ENCODE measurements at regions not wholly inside any gene's neighbourhood (a gene's known extent, or its start where the extent isn't known, plus 50 kb on each side); places are given as distances from the start of the nearest gene placed in this dataset.

DNA sequence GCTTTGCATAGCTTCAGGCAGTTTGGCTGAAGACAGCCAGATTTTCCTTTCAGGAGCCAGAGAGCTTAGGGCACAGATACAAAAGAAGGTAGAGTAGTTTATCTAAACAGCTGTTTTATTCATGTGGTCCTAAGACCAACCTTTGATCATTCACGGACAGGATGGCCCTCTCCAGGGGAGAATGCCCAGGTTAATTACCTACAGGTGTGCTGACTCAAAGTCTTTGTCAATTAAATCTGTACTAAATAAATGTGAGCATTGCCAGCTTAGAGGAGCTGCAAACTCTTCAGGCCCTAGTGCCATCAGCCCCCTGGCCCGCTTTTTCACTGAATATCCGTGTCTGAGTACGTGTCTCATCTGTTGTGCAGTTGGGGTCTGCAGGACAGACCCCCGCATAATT, 554.7 kb downstream of the NUP35 start:
- Histone ChIP-seq H2AFZ (ENCODE audit: low read depth, low read length) (no peak overlapping the region), H3K9ac (ENCODE audit: low read length) (no peak overlapping the region), H3K36me3 (ENCODE audit: insufficient read depth, low read length) (no peaks in the 10 kb centered on the region), H3F3A (ENCODE audit: insufficient read depth, low read length, poor library complexity, severe bottlenecking) (no peaks in the 10 kb centered on the region), H3K27me3 (ENCODE audit: insufficient read depth, low read depth, low read length) (no peaks in the 10 kb centered on the region), H3K79me2 (replicated peaks; ENCODE audit: insufficient read depth, low read length) (no peaks in the 10 kb centered on the region), H3K27ac (ENCODE audit: low read length) (no peak overlapping the region), H3K9me2 (ENCODE audit: insufficient read depth, low read length) (no peaks in the 10 kb centered on the region), H3K4me2 (ENCODE audit: low read length) (no peak overlapping the region), H4K20me1 (ENCODE audit: insufficient read depth) (no peaks in the 10 kb centered on the region), H3K9me3 (ENCODE audit: low read length) (no peaks in the 10 kb centered on the region), H3K4me3 (ENCODE audit: low read length) (no peak overlapping the region)
- no peak for TF ChIP-seq EZH2 (IDR thresholded peaks at IDR 0.05; ENCODE audit: borderline replicate concordance, insufficient read depth, low read length, poor library complexity, severe bottlenecking)
- no peak for TF ChIP-seq MXI1 (conservative IDR thresholded peaks at IDR 0.05; ENCODE audit: poor library complexity, severe bottlenecking)
- TF ChIP-seq TAF1 (IDR thresholded peaks at IDR 0.05; ENCODE audit: low read depth): no peak
- no peak for TF ChIP-seq POLR2AphosphoS5 (IDR thresholded peaks at IDR 0.05)
- TF ChIP-seq RAD21 (conservative IDR thresholded peaks at IDR 0.05): no peak
- TF ChIP-seq EP300 (conservative IDR thresholded peaks at IDR 0.05; ENCODE audit: poor library complexity, severe bottlenecking): no peak
- TF ChIP-seq REST (IDR thresholded peaks at IDR 0.05; ENCODE audit: borderline replicate concordance): no peak
- TF ChIP-seq, protein P1, sequence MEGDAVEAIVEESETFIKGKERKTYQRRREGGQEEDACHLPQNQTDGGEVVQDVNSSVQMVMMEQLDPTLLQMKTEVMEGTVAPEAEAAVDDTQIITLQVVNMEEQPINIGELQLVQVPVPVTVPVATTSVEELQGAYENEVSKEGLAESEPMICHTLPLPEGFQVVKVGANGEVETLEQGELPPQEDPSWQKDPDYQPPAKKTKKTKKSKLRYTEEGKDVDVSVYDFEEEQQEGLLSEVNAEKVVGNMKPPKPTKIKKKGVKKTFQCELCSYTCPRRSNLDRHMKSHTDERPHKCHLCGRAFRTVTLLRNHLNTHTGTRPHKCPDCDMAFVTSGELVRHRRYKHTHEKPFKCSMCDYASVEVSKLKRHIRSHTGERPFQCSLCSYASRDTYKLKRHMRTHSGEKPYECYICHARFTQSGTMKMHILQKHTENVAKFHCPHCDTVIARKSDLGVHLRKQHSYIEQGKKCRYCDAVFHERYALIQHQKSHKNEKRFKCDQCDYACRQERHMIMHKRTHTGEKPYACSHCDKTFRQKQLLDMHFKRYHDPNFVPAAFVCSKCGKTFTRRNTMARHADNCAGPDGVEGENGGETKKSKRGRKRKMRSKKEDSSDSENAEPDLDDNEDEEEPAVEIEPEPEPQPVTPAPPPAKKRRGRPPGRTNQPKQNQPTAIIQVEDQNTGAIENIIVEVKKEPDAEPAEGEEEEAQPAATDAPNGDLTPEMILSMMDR (IDR thresholded peaks at IDR 0.05; ENCODE audit: poor library complexity, severe bottlenecking): no peak
- no peak for TF ChIP-seq SMC3 (conservative IDR thresholded peaks at IDR 0.05; ENCODE audit: poor library complexity)

DNA sequence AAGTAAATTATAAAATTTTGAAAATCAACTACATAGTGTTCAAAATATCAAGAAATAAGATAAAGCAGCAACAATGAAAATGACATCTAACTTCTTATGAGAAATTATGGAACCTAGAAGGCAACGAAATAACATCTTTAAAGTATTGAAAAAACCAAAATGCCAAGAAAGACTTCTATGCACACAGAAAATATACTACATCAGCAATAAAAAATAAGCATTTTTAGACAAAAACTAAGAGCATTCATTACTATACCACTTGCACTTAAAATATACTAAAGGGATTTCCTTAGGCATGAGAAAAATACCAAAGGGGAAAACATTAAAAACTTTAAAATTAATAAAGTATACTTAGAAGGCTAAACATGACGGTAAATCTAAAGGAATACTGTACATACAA, 556.3 kb downstream of the NUP35 start:
- H3K36me3 ChIP-seq (ENCODE audit: insufficient read depth, low read length): no peaks in the 10 kb centered on the region
- no peak overlapping the region for H2AFZ ChIP-seq (ENCODE audit: low read depth, low read length)
- no peak overlapping the region for H3K4me3 ChIP-seq (ENCODE audit: low read length)
- H3K27ac ChIP-seq (ENCODE audit: low read length): no peak overlapping the region
- no peaks in the 10 kb centered on the region for H4K20me1 ChIP-seq (ENCODE audit: insufficient read depth)
- H3K9ac ChIP-seq (ENCODE audit: low read length): no peak overlapping the region
- H3K79me2 ChIP-seq (replicated peaks; ENCODE audit: insufficient read depth, low read length): no peaks in the 10 kb centered on the region
- H3K27me3 ChIP-seq (ENCODE audit: insufficient read depth, low read depth, low read length): no peaks in the 10 kb centered on the region
- TF ChIP-seq, protein P1 (IDR thresholded peaks at IDR 0.05; ENCODE audit: poor library complexity, severe bottlenecking): no peak
- TF ChIP-seq TAF1 (IDR thresholded peaks at IDR 0.05; ENCODE audit: low read depth) (no peak), POLR2AphosphoS5 (IDR thresholded peaks at IDR 0.05) (no peak), EZH2 (IDR thresholded peaks at IDR 0.05; ENCODE audit: borderline replicate concordance, insufficient read depth, low read length, poor library complexity, severe bottlenecking) (no peak), SMC3 (conservative IDR thresholded peaks at IDR 0.05; ENCODE audit: poor library complexity) (no peak)
- H3K9me2 ChIP-seq (ENCODE audit: insufficient read depth, low read length): no peaks in the 10 kb centered on the region
- H3K9me3 ChIP-seq (ENCODE audit: low read length): no peaks in the 10 kb centered on the region
- no peak overlapping the region for H3K4me2 ChIP-seq (ENCODE audit: low read length)
- no peaks in the 10 kb centered on the region for H3F3A ChIP-seq (ENCODE audit: insufficient read depth, low read length, poor library complexity, severe bottlenecking)
